Transverse colon (tissue), 4 donors: ENCODE measurements at regions not wholly inside any gene's neighbourhood (a gene's known extent, or its start where the extent isn't known, plus 50 kb on each side); places are given as distances from the start of the nearest gene placed in this dataset.
A peak's percentile ranks its signal among the peaks of the same experiment; 100 is the strongest.

Source experiments
- CTCF ChIP-seq, 5 experiments: fragments of 200-600 bp in 3 of 5; fragments of 450-650 bp in 2 of 5; sonication (generic) in 3 of 5; IDR thresholded peaks; 1 replicate in 2 of 5; 2 replicates in 3 of 5; pipeline ENCODE4 v1.5.1; 2016 to 2017; ENCODE audit warnings: antibody characterized with exemption in 5 of 5, inconsistent platforms in 3 of 5, mild to moderate bottlenecking in 2 of 5, moderate library complexity in 1 of 5
- POLR2A ChIP-seq: fragments of 450-650 bp; IDR thresholded peaks from one replicate; pipeline ENCODE4 v1.6.1; 2016; ENCODE audit warnings: antibody characterized with exemption, mild to moderate bottlenecking, moderate library complexity
- POLR2AphosphoS5 ChIP-seq, 3 donors: sonication (generic); formaldehyde crosslinking; IDR thresholded peaks; one replicate each; pipeline ENCODE4 v1.6.1; 2016; ENCODE audit warnings: antibody characterized with exemption in 3 of 3

GRCh38 chr6:26312096-26312463, 52.9 kb upstream of the BTN3A2 start:
- TF ChIP-seq POLR2A (no peak), CTCF (IDR thresholded peaks at IDR 0.05) (peak in 2 of 5 experiments; percentile 9), POLR2AphosphoS5 (IDR thresholded peaks at IDR 0.05) (no peak)
